ENCODE measurements at regions not wholly inside any gene's neighbourhood (a gene's known extent, or its start where the extent isn't known, plus 50 kb on each side); places are given as distances from the start of the nearest gene placed in this dataset.
"Not testable (repeated sequence)": the region's sequence is repeated elsewhere in the genome, so short reads cannot be mapped to it uniquely, and the experiment has no call there.

GRCh38 chr9:73337182-73337581 is 185.5 kb downstream of the ANXA1 start:
- no CpG with 5 or more reads among the region's 2 CpGs for WGBS (ENCODE audit: insufficient coverage, insufficient read length)
- H3K36me3 ChIP-seq (ENCODE audit: control insufficient read depth, insufficient read depth, low read length); H3K4me3 ChIP-seq (ENCODE audit: low read length); H3K27me3 ChIP-seq (ENCODE audit: control insufficient read depth, insufficient read depth, low read length); DNase-seq (ENCODE audit: low read depth, low spot score); H3K27ac ChIP-seq (ENCODE audit: low read length); H3K9me3 ChIP-seq (ENCODE audit: control insufficient read depth, insufficient read depth, low read length); H3K4me1 ChIP-seq (ENCODE audit: control insufficient read depth, insufficient read depth, low read length): not testable (repeated sequence)

GRCh38 chr9:73344060-73344459 is 192.4 kb downstream of the ANXA1 start:
- Histone ChIP-seq H3K27ac (ENCODE audit: low read length) (no peak overlapping the region), H3K27me3 (ENCODE audit: control insufficient read depth, insufficient read depth, low read length) (no peaks in the 10 kb centered on the region), H3K4me3 (ENCODE audit: low read length) (no peak overlapping the region), H3K36me3 (ENCODE audit: control insufficient read depth, insufficient read depth, low read length) (no peaks in the 10 kb centered on the region), H3K4me1 (ENCODE audit: control insufficient read depth, insufficient read depth, low read length) (no peaks in the 10 kb centered on the region), H3K9me3 (ENCODE audit: control insufficient read depth, insufficient read depth, low read length) (no peaks in the 10 kb centered on the region)
- DNase-seq (ENCODE audit: low read depth, low spot score): no peak
- no CpG with 5 or more reads among the region's 3 CpGs for WGBS (ENCODE audit: insufficient coverage, insufficient read length)

GRCh38 chr9:73347123-73347522 is 195.5 kb downstream of the ANXA1 start:
- no peak overlapping the region for H3K27ac ChIP-seq (ENCODE audit: low read length)
- DNase-seq (ENCODE audit: low read depth, low spot score): no peak
- no peaks in the 10 kb centered on the region for H3K9me3 ChIP-seq (ENCODE audit: control insufficient read depth, insufficient read depth, low read length)
- no peaks in the 10 kb centered on the region for H3K27me3 ChIP-seq (ENCODE audit: control insufficient read depth, insufficient read depth, low read length)
- 100% methylated on average over 1 of the region's 4 CpGs for WGBS (ENCODE audit: insufficient coverage, insufficient read length)
- H3K4me1 ChIP-seq (ENCODE audit: control insufficient read depth, insufficient read depth, low read length): no peaks in the 10 kb centered on the region
- H3K4me3 ChIP-seq (ENCODE audit: low read length): no peak overlapping the region
- H3K36me3 ChIP-seq (ENCODE audit: control insufficient read depth, insufficient read depth, low read length): no peaks in the 10 kb centered on the region

GRCh38 chr9:73347720-73348119 is 196.1 kb downstream of the ANXA1 start:
- WGBS (ENCODE audit: insufficient coverage, insufficient read length): no CpG with 5 or more reads among the region's 1 CpG
- H3K27ac ChIP-seq (ENCODE audit: low read length): no peak overlapping the region
- H3K4me3 ChIP-seq (ENCODE audit: low read length): no peak overlapping the region
- DNase-seq (ENCODE audit: low read depth, low spot score): no peak
- no peaks in the 10 kb centered on the region for H3K4me1 ChIP-seq (ENCODE audit: control insufficient read depth, insufficient read depth, low read length)
- H3K9me3 ChIP-seq (ENCODE audit: control insufficient read depth, insufficient read depth, low read length): no peaks in the 10 kb centered on the region
- no peaks in the 10 kb centered on the region for H3K36me3 ChIP-seq (ENCODE audit: control insufficient read depth, insufficient read depth, low read length)
- H3K27me3 ChIP-seq (ENCODE audit: control insufficient read depth, insufficient read depth, low read length): no peaks in the 10 kb centered on the region

GRCh38 chr9:73348471-73348870 is 196.8 kb downstream of the ANXA1 start:
- no peak for DNase-seq (ENCODE audit: low read depth, low spot score)
- no peaks in the 10 kb centered on the region for H3K27me3 ChIP-seq (ENCODE audit: control insufficient read depth, insufficient read depth, low read length)
- H3K36me3 ChIP-seq (ENCODE audit: control insufficient read depth, insufficient read depth, low read length): no peaks in the 10 kb centered on the region

GRCh38 chr9:73349476-73349875 is 197.8 kb downstream of the ANXA1 start:
- H3K9me3 ChIP-seq (ENCODE audit: control insufficient read depth, insufficient read depth, low read length): no peaks in the 10 kb centered on the region
- no peak overlapping the region for H3K4me3 ChIP-seq (ENCODE audit: low read length)
- no CpG with 5 or more reads among the region's 2 CpGs for WGBS (ENCODE audit: insufficient coverage, insufficient read length)
- no peaks in the 10 kb centered on the region for H3K4me1 ChIP-seq (ENCODE audit: control insufficient read depth, insufficient read depth, low read length)
- no peaks in the 10 kb centered on the region for H3K27me3 ChIP-seq (ENCODE audit: control insufficient read depth, insufficient read depth, low read length)
- no peaks in the 10 kb centered on the region for H3K36me3 ChIP-seq (ENCODE audit: control insufficient read depth, insufficient read depth, low read length)
- no peak for DNase-seq (ENCODE audit: low read depth, low spot score)
- H3K27ac ChIP-seq (ENCODE audit: low read length): no peak overlapping the region

More at GRCh38 chr9:73348471-73348870, 196.8 kb downstream of the ANXA1 start:
- no peaks in the 10 kb centered on the region for H3K4me1 ChIP-seq (ENCODE audit: control insufficient read depth, insufficient read depth, low read length)
- H3K9me3 ChIP-seq (ENCODE audit: control insufficient read depth, insufficient read depth, low read length): no peaks in the 10 kb centered on the region
- no peak overlapping the region for H3K4me3 ChIP-seq (ENCODE audit: low read length)
- H3K27ac ChIP-seq (ENCODE audit: low read length): no peak overlapping the region

GRCh38 chr9:73357607-73358006 is 205.9 kb downstream of the ANXA1 start:
- DNase-seq (ENCODE audit: low read depth, low spot score): no peak
- H3K27ac ChIP-seq (ENCODE audit: low read length): no peak overlapping the region
- 100% methylated on average over 1 of the region's 3 CpGs for WGBS (ENCODE audit: insufficient coverage, insufficient read length)

GRCh38 chr9:73370053-73370452 is 218.4 kb downstream of the ANXA1 start:
- Histone ChIP-seq H3K4me1 (ENCODE audit: control insufficient read depth, insufficient read depth, low read length) (no peaks in the 10 kb centered on the region), H3K4me3 (ENCODE audit: low read length) (no peak overlapping the region), H3K9me3 (ENCODE audit: control insufficient read depth, insufficient read depth, low read length) (no peaks in the 10 kb centered on the region), H3K27me3 (ENCODE audit: control insufficient read depth, insufficient read depth, low read length) (no peaks in the 10 kb centered on the region), H3K36me3 (ENCODE audit: control insufficient read depth, insufficient read depth, low read length) (no peaks in the 10 kb centered on the region), H3K27ac (ENCODE audit: low read length) (no peak overlapping the region)
- DNase-seq (ENCODE audit: low read depth, low spot score): no peak
- no CpG with 5 or more reads among the region's 1 CpG for WGBS (ENCODE audit: insufficient coverage, insufficient read length)

More at GRCh38 chr9:73357607-73358006, 205.9 kb downstream of the ANXA1 start:
- Histone ChIP-seq H3K36me3 (ENCODE audit: control insufficient read depth, insufficient read depth, low read length) (no peaks in the 10 kb centered on the region), H3K4me3 (ENCODE audit: low read length) (no peak overlapping the region), H3K27me3 (ENCODE audit: control insufficient read depth, insufficient read depth, low read length) (no peaks in the 10 kb centered on the region), H3K4me1 (ENCODE audit: control insufficient read depth, insufficient read depth, low read length) (no peaks in the 10 kb centered on the region), H3K9me3 (ENCODE audit: control insufficient read depth, insufficient read depth, low read length) (no peaks in the 10 kb centered on the region)

- no peaks in the 10 kb centered on the region for H3K27me3 ChIP-seq (ENCODE audit: control insufficient read depth, insufficient read depth, low read length)
- no peak overlapping the region for H3K4me3 ChIP-seq (ENCODE audit: low read length)
- H3K27ac ChIP-seq (ENCODE audit: low read length): no peak overlapping the region
- DNase-seq (ENCODE audit: low read depth, low spot score): no peak
- no peaks in the 10 kb centered on the region for H3K9me3 ChIP-seq (ENCODE audit: control insufficient read depth, insufficient read depth, low read length)
- no CpG with 5 or more reads among the region's 2 CpGs for WGBS (ENCODE audit: insufficient coverage, insufficient read length)
- no peaks in the 10 kb centered on the region for H3K36me3 ChIP-seq (ENCODE audit: control insufficient read depth, insufficient read depth, low read length)
- no peaks in the 10 kb centered on the region for H3K4me1 ChIP-seq (ENCODE audit: control insufficient read depth, insufficient read depth, low read length)
Measured at GRCh38 chr9:73371801-73372200, 220.1 kb downstream of the ANXA1 start.

- no CpG with 5 or more reads among the region's 3 CpGs for WGBS (ENCODE audit: insufficient coverage, insufficient read length)
- Histone ChIP-seq H3K9me3 (ENCODE audit: control insufficient read depth, insufficient read depth, low read length) (no peaks in the 10 kb centered on the region), H3K4me1 (ENCODE audit: control insufficient read depth, insufficient read depth, low read length) (no peaks in the 10 kb centered on the region), H3K4me3 (ENCODE audit: low read length) (no peak overlapping the region), H3K27ac (ENCODE audit: low read length) (no peak overlapping the region), H3K27me3 (ENCODE audit: control insufficient read depth, insufficient read depth, low read length) (no peaks in the 10 kb centered on the region), H3K36me3 (ENCODE audit: control insufficient read depth, insufficient read depth, low read length) (no peaks in the 10 kb centered on the region)
- DNase-seq (ENCODE audit: low read depth, low spot score): no peak
Measured at GRCh38 chr9:73380411-73380810, 228.7 kb downstream of the ANXA1 start.

GRCh38 chr9:73402081-73403028 is 250.7 kb downstream of the ANXA1 start:
- no peak for DNase-seq (ENCODE audit: low read depth, low spot score)
- Histone ChIP-seq H3K4me1 (ENCODE audit: control insufficient read depth, insufficient read depth, low read length) (no peaks in the 10 kb centered on the region), H3K27ac (ENCODE audit: low read length) (no peak overlapping the region), H3K27me3 (ENCODE audit: control insufficient read depth, insufficient read depth, low read length) (no peaks in the 10 kb centered on the region), H3K36me3 (ENCODE audit: control insufficient read depth, insufficient read depth, low read length) (no peaks in the 10 kb centered on the region), H3K4me3 (ENCODE audit: low read length) (no peak overlapping the region), H3K9me3 (ENCODE audit: control insufficient read depth, insufficient read depth, low read length) (no peaks in the 10 kb centered on the region)
- WGBS (ENCODE audit: insufficient coverage, insufficient read length): no CpG with 5 or more reads among the region's 4 CpGs
